OCI-LY1 (cell line): ENCODE measurements at regions not wholly inside any gene's neighbourhood (a gene's known extent, or its start where the extent isn't known, plus 50 kb on each side); places are given as distances from the start of the nearest gene placed in this dataset.

Experiments
- CTCF ChIP-seq: fragments of 200-600 bp; sonication (generic), shearing (Covaris generic); IDR thresholded peaks from 2 replicates; pipeline ENCODE4 v1.5.1; 2017; ENCODE audit warnings: mild to moderate bottlenecking, antibody characterized with exemption, low read length, moderate library complexity, mixed read lengths
- EZH2 ChIP-seq: fragments of 200-600 bp; sonication (generic), shearing (Covaris generic); IDR thresholded peaks from 2 replicates; pipeline ENCODE4 v1.8.0; 2017; ENCODE audit warnings: borderline replicate concordance, mixed run types, mild to moderate bottlenecking, antibody characterized with exemption, low read length, moderate library complexity, mixed read lengths

DNA sequence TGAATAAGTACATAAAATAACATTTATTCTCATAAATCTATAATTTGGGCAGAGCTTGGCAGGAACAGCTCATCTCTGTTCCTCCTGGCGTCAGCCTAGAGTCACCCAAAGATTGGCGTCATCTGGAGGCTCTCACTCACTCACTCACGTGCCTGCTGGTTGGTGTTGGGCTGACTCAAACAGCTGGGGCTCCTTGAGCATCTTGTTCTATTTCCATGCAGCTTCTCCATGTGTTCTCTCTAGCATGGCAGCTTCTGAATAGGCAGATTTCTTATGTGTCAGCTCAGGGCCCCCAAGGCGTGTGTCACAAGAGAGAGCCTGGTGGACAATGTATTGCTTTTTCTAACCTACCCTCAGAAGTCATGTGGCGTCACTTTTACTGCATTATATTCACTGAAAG, 70.6 kb upstream of the RAB3GAP2 start:
- no peak for TF ChIP-seq EZH2
- no peak for TF ChIP-seq CTCF
